SK-N-MC (cell line): ENCODE measurements at regions not wholly inside any gene's neighbourhood (a gene's known extent, or its start where the extent isn't known, plus 50 kb on each side); places are given as distances from the start of the nearest gene placed in this dataset.

ENCODE experiments used
- EZH2 ChIP-seq: fragments of 200-600 bp; sonication (generic); IDR thresholded peaks from one replicate; pipeline ENCODE4 v1.6.1; 2017; ENCODE audit warnings: antibody characterized with exemption
- FOXP2 ChIP-seq: optimal IDR thresholded peaks from 2 replicates; pipeline ENCODE3; 2011; ENCODE audit warnings: mild to moderate bottlenecking, moderate library complexity; ENCODE audit not compliant: insufficient read depth; ENCODE audit errors: extremely low read length, control extremely low read depth
- POLR2AphosphoS5 ChIP-seq: IDR thresholded peaks from 2 replicates; pipeline ENCODE4 v1.6.1; 2012; ENCODE audit warnings: mild to moderate bottlenecking, low read depth, low read length, borderline replicate concordance

DNA sequence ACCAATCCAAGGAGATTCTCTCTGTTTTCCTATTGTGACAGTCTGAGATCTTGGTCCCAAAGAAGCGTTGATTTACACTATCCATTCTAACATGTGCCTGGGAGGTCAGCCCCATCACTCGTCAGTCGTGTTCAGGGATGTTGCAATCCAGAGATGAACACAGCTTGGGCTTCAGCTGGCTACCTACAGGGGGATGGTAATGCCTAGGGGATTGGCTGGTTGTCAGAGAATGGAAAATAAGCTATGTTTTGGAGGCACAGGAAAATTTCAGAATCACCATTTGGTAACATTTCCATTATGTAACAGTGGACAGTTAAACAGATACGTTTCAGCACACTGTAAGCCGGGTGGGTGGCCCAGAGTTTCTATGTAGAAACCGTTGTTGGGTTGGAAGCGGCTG, 147.1 kb upstream of the RALGAPA2 start:
- TF ChIP-seq EZH2, result no peak
- TF ChIP-seq POLR2AphosphoS5, result no peak
- no peak for TF ChIP-seq FOXP2
